HCT116 (cell line): ENCODE measurements at regions not wholly inside any gene's neighbourhood (a gene's known extent, or its start where the extent isn't known, plus 50 kb on each side); places are given as distances from the start of the nearest gene placed in this dataset.

Experiments
- CEBPB ChIP-seq: IDR thresholded peaks from 2 replicates; pipeline ENCODE4 v1.6.1; 2012; ENCODE audit warnings: low read depth
- CTCF ChIP-seq, 3 experiments: fragments of 200-600 bp in 1 of 3; sonication (generic) in 1 of 3; IDR thresholded peaks in 2 of 3; conservative IDR thresholded peaks in 1 of 3; 2 replicates each; pipeline ENCODE4 v1.5.1; 2012 to 2017; ENCODE audit warnings: low read depth in 2 of 3, low read length in 2 of 3, antibody characterized with exemption in 1 of 3, borderline replicate concordance in 1 of 3, control low read depth in 1 of 3, mild to moderate bottlenecking in 1 of 3, mixed read lengths in 1 of 3, mixed run types in 1 of 3, moderate library complexity in 1 of 3; ENCODE audit not compliant: insufficient read depth in 1 of 3
- EZH2phosphoT487 ChIP-seq: fragments of 200-600 bp; IDR thresholded peaks from 2 replicates; pipeline ENCODE4 v1.6.1; 2018; ENCODE audit warnings: antibody characterized with exemption, borderline replicate concordance
- FOSL1 ChIP-seq: IDR thresholded peaks from 2 replicates; pipeline ENCODE4 v1.6.1; 2012; ENCODE audit warnings: low read depth
- POLR2A ChIP-seq: IDR thresholded peaks from 2 replicates; pipeline ENCODE4 v1.7.0; 2011; ENCODE audit warnings: borderline replicate concordance; ENCODE audit not compliant: insufficient read depth, insufficient read length; ENCODE audit errors: extremely low read depth
- POLR2AphosphoS5 ChIP-seq: IDR thresholded peaks from 2 replicates; pipeline ENCODE4 v1.6.1; 2011; ENCODE audit warnings: mild to moderate bottlenecking, low read depth, low read length, moderate library complexity
- RAD21 ChIP-seq: IDR thresholded peaks from 2 replicates; pipeline ENCODE4 v1.6.1; 2012; ENCODE audit warnings: low read depth, mild to moderate bottlenecking
- SP1 ChIP-seq: IDR thresholded peaks from 2 replicates; pipeline ENCODE4 v1.6.1; 2012; ENCODE audit warnings: low read depth
- TCF7L2 ChIP-seq: IDR thresholded peaks from 2 replicates; pipeline ENCODE4 v1.7.0; 2011; ENCODE audit warnings: borderline replicate concordance, inconsistent platforms; ENCODE audit not compliant: insufficient read depth, insufficient read length; ENCODE audit errors: extremely low read depth
- ZNF274 ChIP-seq: fragments of 200-500 bp; sonication (Bioruptor generic); IDR thresholded peaks from 2 replicates; pipeline ENCODE4 v1.6.1; 2014; ENCODE audit warnings: mild to moderate bottlenecking, low read depth, low read length, inconsistent platforms
- TF ChIP-seq, protein P1 (sequence below): IDR thresholded peaks from 2 replicates; pipeline ENCODE4 v1.6.1; 2012; ENCODE audit warnings: low read depth

- no peak for TF ChIP-seq TCF7L2
- no peak for TF ChIP-seq POLR2A
- TF ChIP-seq RAD21, result no peak
- no peak for TF ChIP-seq CTCF (IDR thresholded peaks at IDR 0.05 in 2 of 3, conservative IDR thresholded peaks at IDR 0.05 in 1 of 3; ENCODE audit: borderline replicate concordance in 1 of 3, insufficient read depth in 1 of 3, low read depth in 2 of 3, low read length in 2 of 3)
- no peak for TF ChIP-seq CEBPB
- no peak for TF ChIP-seq ZNF274
- TF ChIP-seq FOSL1, result no peak
- no peak for TF ChIP-seq POLR2AphosphoS5
- TF ChIP-seq, protein P1, sequence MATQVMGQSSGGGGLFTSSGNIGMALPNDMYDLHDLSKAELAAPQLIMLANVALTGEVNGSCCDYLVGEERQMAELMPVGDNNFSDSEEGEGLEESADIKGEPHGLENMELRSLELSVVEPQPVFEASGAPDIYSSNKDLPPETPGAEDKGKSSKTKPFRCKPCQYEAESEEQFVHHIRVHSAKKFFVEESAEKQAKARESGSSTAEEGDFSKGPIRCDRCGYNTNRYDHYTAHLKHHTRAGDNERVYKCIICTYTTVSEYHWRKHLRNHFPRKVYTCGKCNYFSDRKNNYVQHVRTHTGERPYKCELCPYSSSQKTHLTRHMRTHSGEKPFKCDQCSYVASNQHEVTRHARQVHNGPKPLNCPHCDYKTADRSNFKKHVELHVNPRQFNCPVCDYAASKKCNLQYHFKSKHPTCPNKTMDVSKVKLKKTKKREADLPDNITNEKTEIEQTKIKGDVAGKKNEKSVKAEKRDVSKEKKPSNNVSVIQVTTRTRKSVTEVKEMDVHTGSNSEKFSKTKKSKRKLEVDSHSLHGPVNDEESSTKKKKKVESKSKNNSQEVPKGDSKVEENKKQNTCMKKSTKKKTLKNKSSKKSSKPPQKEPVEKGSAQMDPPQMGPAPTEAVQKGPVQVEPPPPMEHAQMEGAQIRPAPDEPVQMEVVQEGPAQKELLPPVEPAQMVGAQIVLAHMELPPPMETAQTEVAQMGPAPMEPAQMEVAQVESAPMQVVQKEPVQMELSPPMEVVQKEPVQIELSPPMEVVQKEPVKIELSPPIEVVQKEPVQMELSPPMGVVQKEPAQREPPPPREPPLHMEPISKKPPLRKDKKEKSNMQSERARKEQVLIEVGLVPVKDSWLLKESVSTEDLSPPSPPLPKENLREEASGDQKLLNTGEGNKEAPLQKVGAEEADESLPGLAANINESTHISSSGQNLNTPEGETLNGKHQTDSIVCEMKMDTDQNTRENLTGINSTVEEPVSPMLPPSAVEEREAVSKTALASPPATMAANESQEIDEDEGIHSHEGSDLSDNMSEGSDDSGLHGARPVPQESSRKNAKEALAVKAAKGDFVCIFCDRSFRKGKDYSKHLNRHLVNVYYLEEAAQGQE, result no peak
- no peak for TF ChIP-seq SP1
- TF ChIP-seq EZH2phosphoT487, result no peak
Measured at GRCh38 chrX:149992918-149993317, 54.6 kb upstream of the EOLA2 start.
